GM12874 (cell line): ENCODE measurements at regions not wholly inside any gene's neighbourhood (a gene's known extent, or its start where the extent isn't known, plus 50 kb on each side); places are given as distances from the start of the nearest gene placed in this dataset.

Experiments used
- TF ChIP-seq, protein P1 (sequence below): IDR thresholded peaks from 2 replicates; pipeline ENCODE4 v1.5.1; 2011; ENCODE audit warnings: low read depth, mild to moderate bottlenecking, control low read depth, low read length, moderate library complexity; ENCODE audit not compliant: insufficient read depth

DNA sequence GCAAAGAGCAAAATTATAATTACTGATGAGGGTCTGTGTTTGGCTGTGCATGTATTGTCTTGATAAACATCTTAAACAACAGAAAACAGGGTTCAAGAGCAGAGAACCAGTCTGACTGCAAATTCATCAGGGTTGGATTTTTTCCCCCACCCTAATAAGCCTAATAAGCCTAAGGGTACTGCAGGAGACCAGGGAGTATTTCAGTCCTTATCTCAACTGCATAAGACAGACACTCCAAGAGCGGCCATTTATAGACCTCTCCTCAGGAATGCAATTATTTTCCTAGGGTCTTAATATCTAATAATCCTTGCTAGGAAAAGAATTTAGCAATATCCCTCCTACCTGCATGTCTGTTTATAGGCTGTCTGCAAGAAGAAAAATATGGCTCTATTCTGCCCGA is 2011.5 kb upstream of the PCDH20 start:
- TF ChIP-seq, protein P1, sequence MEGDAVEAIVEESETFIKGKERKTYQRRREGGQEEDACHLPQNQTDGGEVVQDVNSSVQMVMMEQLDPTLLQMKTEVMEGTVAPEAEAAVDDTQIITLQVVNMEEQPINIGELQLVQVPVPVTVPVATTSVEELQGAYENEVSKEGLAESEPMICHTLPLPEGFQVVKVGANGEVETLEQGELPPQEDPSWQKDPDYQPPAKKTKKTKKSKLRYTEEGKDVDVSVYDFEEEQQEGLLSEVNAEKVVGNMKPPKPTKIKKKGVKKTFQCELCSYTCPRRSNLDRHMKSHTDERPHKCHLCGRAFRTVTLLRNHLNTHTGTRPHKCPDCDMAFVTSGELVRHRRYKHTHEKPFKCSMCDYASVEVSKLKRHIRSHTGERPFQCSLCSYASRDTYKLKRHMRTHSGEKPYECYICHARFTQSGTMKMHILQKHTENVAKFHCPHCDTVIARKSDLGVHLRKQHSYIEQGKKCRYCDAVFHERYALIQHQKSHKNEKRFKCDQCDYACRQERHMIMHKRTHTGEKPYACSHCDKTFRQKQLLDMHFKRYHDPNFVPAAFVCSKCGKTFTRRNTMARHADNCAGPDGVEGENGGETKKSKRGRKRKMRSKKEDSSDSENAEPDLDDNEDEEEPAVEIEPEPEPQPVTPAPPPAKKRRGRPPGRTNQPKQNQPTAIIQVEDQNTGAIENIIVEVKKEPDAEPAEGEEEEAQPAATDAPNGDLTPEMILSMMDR: no peak

- TF ChIP-seq, protein P1: no peak
These were observed 2009.5 kb upstream of the PCDH20 start for GRCh38 chr13:63425131-63425530.

DNA sequence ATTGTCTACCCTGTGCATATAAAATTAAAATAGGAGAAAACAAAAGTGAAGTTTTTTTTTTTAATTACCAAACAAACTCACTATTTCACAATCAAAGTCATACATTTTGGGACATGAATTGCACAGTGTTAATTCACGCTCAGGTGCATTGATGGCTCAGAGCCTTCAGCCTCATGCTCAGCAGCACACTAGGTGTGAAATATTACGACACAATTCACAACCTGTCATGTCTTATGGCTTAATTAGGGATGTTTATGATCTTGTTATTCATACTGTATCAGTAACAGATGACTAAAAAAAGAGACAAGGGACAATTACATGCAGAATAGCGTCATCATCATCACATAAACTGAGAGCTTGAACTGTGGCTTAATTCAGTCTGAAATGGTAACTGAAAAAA is 2005.5 kb upstream of the PCDH20 start:
- TF ChIP-seq, protein P1: no peak

GRCh38 chr13:63420685-63421084 is 2005.0 kb upstream of the PCDH20 start:
- TF ChIP-seq, protein P1: no peak

- TF ChIP-seq, protein P1: no peak
These were observed 1998.6 kb upstream of the PCDH20 start for GRCh38 chr13:63414247-63414646.

- TF ChIP-seq, protein P1: no peak
These were observed 1994.2 kb upstream of the PCDH20 start for GRCh38 chr13:63409791-63410351.

DNA sequence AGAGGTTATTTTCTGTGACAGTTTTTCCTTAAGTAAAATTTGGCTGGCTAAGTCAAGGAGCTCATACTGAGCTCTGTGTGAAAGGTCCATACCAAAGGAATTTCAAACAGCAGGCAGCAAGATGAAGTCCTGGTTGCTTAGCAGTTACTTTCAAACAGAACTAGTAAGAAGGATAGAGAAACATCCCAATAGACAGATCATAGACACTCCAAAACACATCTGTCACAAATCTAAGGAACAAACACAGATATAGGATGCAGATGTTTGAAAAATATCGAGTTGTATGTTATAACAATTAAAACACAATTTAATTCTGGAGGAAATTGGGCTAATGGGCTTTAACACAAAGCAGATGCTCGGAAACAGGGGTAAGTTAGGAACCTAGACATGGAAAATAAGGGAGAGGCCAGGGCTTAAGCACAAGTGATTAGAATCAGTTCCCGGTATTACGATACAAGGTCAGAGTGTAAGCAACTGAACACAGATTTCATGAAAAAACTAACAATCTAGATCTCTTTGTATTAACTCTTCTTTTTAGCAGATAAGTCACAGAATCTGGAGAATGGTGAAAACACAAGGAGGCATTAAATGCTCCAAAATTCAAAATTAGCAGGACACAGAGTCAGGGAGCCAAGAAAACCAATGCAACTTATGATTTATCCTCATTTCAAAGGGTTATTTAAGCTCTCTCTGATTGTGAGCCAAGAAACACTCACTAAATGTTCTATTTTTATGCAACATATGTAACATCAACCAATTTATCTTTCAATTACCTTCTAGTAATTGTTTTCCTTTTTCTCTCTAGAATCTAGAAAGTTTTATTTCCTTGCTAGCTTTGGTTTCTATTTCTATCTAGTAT is 1992.9 kb upstream of the PCDH20 start:
- TF ChIP-seq, protein P1: no peak
